GM12892 (cell line): ENCODE measurements at regions not wholly inside any gene's neighbourhood (a gene's known extent, or its start where the extent isn't known, plus 50 kb on each side); places are given as distances from the start of the nearest gene placed in this dataset.

Experiments
- POLR2A ChIP-seq: IDR thresholded peaks from 2 replicates; pipeline ENCODE4 v1.6.1; 2011; ENCODE audit warnings: low read depth, low read length, control low read depth
- POLR2AphosphoS5 ChIP-seq: IDR thresholded peaks from 2 replicates; pipeline ENCODE4 v1.6.1; 2011; ENCODE audit warnings: low read depth, low read length, control low read depth
- TAF1 ChIP-seq: IDR thresholded peaks from 2 replicates; pipeline ENCODE4 v1.6.1; 2011; ENCODE audit warnings: low read depth, mild to moderate bottlenecking, control low read depth, low read length, borderline replicate concordance

- TF ChIP-seq TAF1 (no peak), POLR2AphosphoS5 (no peak), POLR2A (no peak)
Measured at GRCh38 chr15:97733373-97733772, 227.1 kb upstream of the ARRDC4 start.
